GM12864 (cell line): ENCODE measurements at regions not wholly inside any gene's neighbourhood (a gene's known extent, or its start where the extent isn't known, plus 50 kb on each side); places are given as distances from the start of the nearest gene placed in this dataset.

Experiments used
- DNase-seq: peaks from one replicate; pipeline ENCODE4 v3.0.0-alpha.2; 2011; ENCODE audit warnings: low read depth
- H3K4me3 ChIP-seq: 2 replicates; pipeline ENCODE4 v1.5.1; 2011; ENCODE audit warnings: mild to moderate bottlenecking, low read depth, low read length, control low read depth
- TF ChIP-seq, protein P1 (sequence below): IDR thresholded peaks from 2 replicates; pipeline ENCODE4 v1.5.1; 2011; ENCODE audit warnings: low read depth, mild to moderate bottlenecking, moderate library complexity, low read length, control low read depth, inconsistent platforms; ENCODE audit errors: missing control alignments

GRCh38 chr5:68544091-68544647 lies 328.6 kb downstream of the PIK3R1 start:
- TF ChIP-seq, protein P1, sequence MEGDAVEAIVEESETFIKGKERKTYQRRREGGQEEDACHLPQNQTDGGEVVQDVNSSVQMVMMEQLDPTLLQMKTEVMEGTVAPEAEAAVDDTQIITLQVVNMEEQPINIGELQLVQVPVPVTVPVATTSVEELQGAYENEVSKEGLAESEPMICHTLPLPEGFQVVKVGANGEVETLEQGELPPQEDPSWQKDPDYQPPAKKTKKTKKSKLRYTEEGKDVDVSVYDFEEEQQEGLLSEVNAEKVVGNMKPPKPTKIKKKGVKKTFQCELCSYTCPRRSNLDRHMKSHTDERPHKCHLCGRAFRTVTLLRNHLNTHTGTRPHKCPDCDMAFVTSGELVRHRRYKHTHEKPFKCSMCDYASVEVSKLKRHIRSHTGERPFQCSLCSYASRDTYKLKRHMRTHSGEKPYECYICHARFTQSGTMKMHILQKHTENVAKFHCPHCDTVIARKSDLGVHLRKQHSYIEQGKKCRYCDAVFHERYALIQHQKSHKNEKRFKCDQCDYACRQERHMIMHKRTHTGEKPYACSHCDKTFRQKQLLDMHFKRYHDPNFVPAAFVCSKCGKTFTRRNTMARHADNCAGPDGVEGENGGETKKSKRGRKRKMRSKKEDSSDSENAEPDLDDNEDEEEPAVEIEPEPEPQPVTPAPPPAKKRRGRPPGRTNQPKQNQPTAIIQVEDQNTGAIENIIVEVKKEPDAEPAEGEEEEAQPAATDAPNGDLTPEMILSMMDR: no peak
- DNase-seq: no peak
- H3K4me3 ChIP-seq: no peak overlapping the region

DNA sequence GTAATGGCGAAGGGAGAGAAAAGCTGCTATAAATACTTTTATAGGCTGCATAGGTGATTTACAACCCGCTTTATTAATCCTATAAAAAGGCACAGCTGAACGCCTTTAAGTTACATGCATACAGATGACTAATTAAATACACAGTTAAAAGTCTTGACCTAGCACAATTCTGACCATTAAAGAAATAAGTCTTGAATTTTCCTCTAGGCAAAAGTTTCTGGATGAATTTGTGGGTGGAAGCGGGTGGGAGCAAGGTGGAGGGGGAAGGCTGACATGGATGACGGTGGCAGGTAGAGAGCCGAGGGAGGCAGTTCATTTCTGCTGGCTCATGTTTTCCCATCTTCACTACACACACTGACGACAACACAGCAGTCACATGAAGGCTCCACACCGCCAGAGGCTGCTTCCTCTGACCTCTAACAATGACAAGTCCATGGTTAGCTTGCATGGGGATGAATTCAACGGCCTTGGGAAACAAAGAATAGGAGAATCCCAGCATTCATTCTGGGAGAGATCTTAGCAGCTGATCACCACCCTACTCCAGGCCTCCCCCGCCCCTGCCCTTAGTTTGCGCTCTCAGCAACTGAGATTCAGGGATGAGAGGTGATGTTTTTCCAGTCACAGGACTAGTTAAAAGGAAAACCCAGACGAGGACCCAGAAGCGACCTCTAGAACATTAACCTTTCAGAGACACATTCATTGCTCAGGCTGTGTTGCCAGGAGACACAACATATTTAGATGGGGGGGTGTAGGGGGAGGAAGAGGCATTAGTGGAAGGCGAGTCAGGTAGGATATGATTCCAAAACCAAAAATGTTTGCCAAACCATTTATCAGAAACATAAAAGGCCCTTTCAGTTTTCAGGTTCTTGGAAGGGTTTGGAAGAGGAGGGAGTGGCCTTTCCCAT lies 329.3 kb downstream of the PIK3R1 start:
- TF ChIP-seq, protein P1: no peak
- H3K4me3 ChIP-seq: no peak overlapping the region
- DNase-seq: no peak

DNA sequence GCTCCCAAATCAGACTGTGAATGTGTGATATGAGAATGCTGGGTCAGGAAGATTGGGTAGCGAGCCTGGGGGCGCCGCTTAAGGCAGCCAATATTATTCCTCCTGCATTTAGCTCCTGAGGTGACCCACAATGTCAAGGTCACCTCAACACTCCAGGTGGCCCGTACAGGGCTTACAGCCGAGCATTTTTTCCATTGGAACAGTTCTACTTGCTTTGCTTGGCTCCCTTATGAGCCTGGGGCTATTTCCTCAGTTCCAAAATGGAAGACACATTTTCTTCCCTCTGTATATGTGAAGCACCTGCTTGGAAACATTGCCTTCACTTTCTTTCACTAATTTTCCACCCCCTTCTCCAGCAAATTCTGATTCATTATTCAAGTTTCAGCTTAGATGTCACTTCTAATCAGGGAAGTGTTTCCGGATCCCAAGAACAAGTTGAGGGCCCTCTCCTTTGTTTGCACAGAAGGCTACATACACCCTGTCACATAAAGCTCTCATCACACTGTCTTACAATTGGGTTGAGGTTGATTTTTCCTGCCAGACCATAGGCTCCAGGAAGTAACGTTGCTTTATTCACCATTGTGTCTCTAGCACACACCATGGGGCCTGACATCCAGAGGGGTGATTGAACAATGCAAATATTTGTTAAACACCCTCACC lies 330.2 kb downstream of the PIK3R1 start:
- no peak for DNase-seq
- TF ChIP-seq, protein P1: no peak
- no peak overlapping the region for H3K4me3 ChIP-seq

GRCh38 chr5:68547056-68547455 lies 331.5 kb downstream of the PIK3R1 start:
- TF ChIP-seq, protein P1: no peak
- H3K4me3 ChIP-seq: no peak overlapping the region
- no peak for DNase-seq

GRCh38 chr5:68547622-68548021 lies 332.1 kb downstream of the PIK3R1 start:
- TF ChIP-seq, protein P1: no peak
- H3K4me3 ChIP-seq: no peak overlapping the region
- no peak for DNase-seq

DNA sequence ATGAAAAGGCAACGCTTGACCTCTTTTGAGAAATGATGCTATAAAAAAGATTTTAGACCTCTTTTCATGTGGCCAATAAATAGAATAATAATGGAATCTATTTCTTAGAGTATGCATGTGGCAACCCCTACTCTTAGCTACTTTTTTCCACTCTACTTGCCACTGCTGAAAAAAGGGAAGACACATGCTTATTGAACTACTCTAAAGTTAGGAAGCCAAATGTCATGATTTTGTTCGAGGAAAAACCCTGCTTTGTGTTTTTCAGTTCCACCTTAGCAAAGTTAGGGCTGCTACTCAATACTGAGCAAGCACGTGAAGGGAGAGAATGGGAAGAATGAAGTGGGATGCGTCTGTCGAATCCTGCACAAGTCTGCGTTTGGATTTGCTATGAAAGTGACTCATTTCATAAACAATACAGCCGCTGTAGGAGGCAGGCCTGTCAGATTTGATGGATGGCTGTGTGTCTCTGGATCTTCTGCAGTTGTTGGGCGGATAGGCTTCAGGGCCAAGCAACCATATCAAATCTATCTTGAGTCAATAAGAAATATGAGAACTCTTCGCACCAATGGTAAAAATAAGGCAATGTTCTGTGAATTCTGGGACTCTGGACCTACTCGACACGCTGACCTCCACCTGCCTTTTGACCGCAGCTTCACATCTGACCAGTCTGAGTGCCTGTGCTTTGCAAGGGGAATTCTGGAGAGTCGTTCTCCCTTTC lies 333.6 kb downstream of the PIK3R1 start:
- DNase-seq: no peak
- TF ChIP-seq, protein P1: no peak
- no peak overlapping the region for H3K4me3 ChIP-seq
